KBM-7 (cell line): ENCODE measurements at regions not wholly inside any gene's neighbourhood (a gene's known extent, or its start where the extent isn't known, plus 50 kb on each side); places are given as distances from the start of the nearest gene placed in this dataset.
"Not testable (repeated sequence)": the region's sequence is repeated elsewhere in the genome, so short reads cannot be mapped to it uniquely, and the experiment has no call there.

Experiments
- DNase-seq: peaks from one replicate; pipeline ENCODE4 v3.0.0-alpha.2; 2015
- in situ Hi-C: fragments of 300-500 bp; cut with MboI; formaldehyde crosslinking; loops from 2 replicates; pipeline ENCODE4 v1.14.3; 2020; ENCODE audit warnings: low sequenced_read_pairs, low pct_unique_long_range_greater_than_20kb, mixed read lengths

GRCh38 chr7:8809320-8809719 is 375.9 kb downstream of the NXPH1 start:
- DNase-seq, result no peak
- in situ Hi-C loops, result no loop called here

GRCh38 chr7:8817448-8818036 is 384.1 kb downstream of the NXPH1 start:
- no peak for DNase-seq
- in situ Hi-C loops, result no loop called here

GRCh38 chr7:8818406-8818805 is 385.0 kb downstream of the NXPH1 start:
- DNase-seq, result no peak
- in situ Hi-C loops, result no loop called here

- in situ Hi-C loops, result no loop called here
- DNase-seq, result no peak
Observed at GRCh38 chr7:8822595-8822994, 389.2 kb downstream of the NXPH1 start.

- no peak for DNase-seq
- in situ Hi-C loops, result no loop called here
Observed at GRCh38 chr7:8823486-8823885, 390.1 kb downstream of the NXPH1 start.

GRCh38 chr7:8827329-8827728 is 393.9 kb downstream of the NXPH1 start:
- no peak for DNase-seq
- in situ Hi-C loops, result no loop called here

GRCh38 chr7:8829100-8829499 is 395.7 kb downstream of the NXPH1 start:
- in situ Hi-C loops, result no loop called here
- no peak for DNase-seq

- in situ Hi-C loops, result no loop called here
Observed at GRCh38 chr7:8831376-8831775, 398.0 kb downstream of the NXPH1 start.

GRCh38 chr7:8833355-8833754 is 399.9 kb downstream of the NXPH1 start:
- DNase-seq, result no peak
- in situ Hi-C loops, result no loop called here

More at GRCh38 chr7:8831376-8831775, 398.0 kb downstream of the NXPH1 start:
- no peak for DNase-seq

- DNase-seq, result no peak
- in situ Hi-C loops, result no loop called here
Observed at GRCh38 chr7:8841171-8841570, 407.8 kb downstream of the NXPH1 start.

- in situ Hi-C loops, result no loop called here
- DNase-seq, result no peak
Observed at GRCh38 chr7:8871716-8872115, 438.3 kb downstream of the NXPH1 start.

GRCh38 chr7:8881916-8882315 is 448.5 kb downstream of the NXPH1 start:
- no peak for DNase-seq
- in situ Hi-C loops, result no loop called here

- no peak for DNase-seq
- in situ Hi-C loops, result no loop called here
Observed at GRCh38 chr7:8885480-8886000, 452.1 kb downstream of the NXPH1 start.

- in situ Hi-C loops, DNase-seq: not testable (repeated sequence)
Observed at GRCh38 chr7:8890346-8890745, 456.9 kb downstream of the NXPH1 start.

- in situ Hi-C loops, result no loop called here
Observed at GRCh38 chr7:8893775-8894174, 460.4 kb downstream of the NXPH1 start.

GRCh38 chr7:8906396-8907075 is 473.1 kb downstream of the NXPH1 start:
- no peak for DNase-seq
- in situ Hi-C loops, result no loop called here

More at GRCh38 chr7:8893775-8894174, 460.4 kb downstream of the NXPH1 start:
- DNase-seq, result no peak

- in situ Hi-C loops, result no loop called here
- DNase-seq, result no peak
Observed at GRCh38 chr7:8908889-8909288, 475.5 kb downstream of the NXPH1 start.

- DNase-seq, result no peak
- in situ Hi-C loops, result no loop called here
Observed at GRCh38 chr7:8913682-8914081, 480.3 kb downstream of the NXPH1 start.

- in situ Hi-C loops, result no loop called here
- DNase-seq, result no peak
Observed at GRCh38 chr7:8921807-8922206, 488.4 kb downstream of the NXPH1 start.

- in situ Hi-C loops, result no loop called here
- DNase-seq, result no peak
Observed at GRCh38 chr7:8922726-8923125, 489.3 kb downstream of the NXPH1 start.
